ENCODE measurements at regions not wholly inside any gene's neighbourhood (a gene's known extent, or its start where the extent isn't known, plus 50 kb on each side); places are given as distances from the start of the nearest gene placed in this dataset.

GRCh38 chr2:219831957-219832356 is 204.5 kb downstream of the SLC4A3 start:
- Histone ChIP-seq H3K79me2 (ENCODE audit: insufficient read depth, low read length) (no peaks in the 10 kb centered on the region), H3K9me2 (ENCODE audit: low read depth, low read length) (no peaks in the 10 kb centered on the region), H3K4me1 (ENCODE audit: insufficient read depth, low read length, severe bottlenecking) (no peaks in the 10 kb centered on the region), H3K27ac (ENCODE audit: low read depth, low read length, poor library complexity, severe bottlenecking) (no peak overlapping the region), H3K4me2 (ENCODE audit: low read length) (no peak overlapping the region), H3K4me3 (ENCODE audit: low read depth, low read length, poor library complexity, severe bottlenecking) (no peak overlapping the region), H3F3A (ENCODE audit: insufficient read depth, low read length) (no peaks in the 10 kb centered on the region), H4K20me1 (ENCODE audit: insufficient read depth, low read length) (no peaks in the 10 kb centered on the region), H3K36me3 (ENCODE audit: insufficient read depth, low read length) (no peaks in the 10 kb centered on the region), H3K9me3 (ENCODE audit: low read length) (no peaks in the 10 kb centered on the region), H3K9ac (ENCODE audit: low read length) (no peak overlapping the region), H3K27me3 (ENCODE audit: insufficient read depth, low read length) (no peaks in the 10 kb centered on the region), H2AFZ (ENCODE audit: low read length) (no peak overlapping the region)
- TF ChIP-seq EZH2 (IDR thresholded peaks at IDR 0.05; ENCODE audit: borderline replicate concordance, low read length), result no peak
- no peak for TF ChIP-seq CTCF (IDR thresholded peaks at IDR 0.05; ENCODE audit: low read length)

DNA sequence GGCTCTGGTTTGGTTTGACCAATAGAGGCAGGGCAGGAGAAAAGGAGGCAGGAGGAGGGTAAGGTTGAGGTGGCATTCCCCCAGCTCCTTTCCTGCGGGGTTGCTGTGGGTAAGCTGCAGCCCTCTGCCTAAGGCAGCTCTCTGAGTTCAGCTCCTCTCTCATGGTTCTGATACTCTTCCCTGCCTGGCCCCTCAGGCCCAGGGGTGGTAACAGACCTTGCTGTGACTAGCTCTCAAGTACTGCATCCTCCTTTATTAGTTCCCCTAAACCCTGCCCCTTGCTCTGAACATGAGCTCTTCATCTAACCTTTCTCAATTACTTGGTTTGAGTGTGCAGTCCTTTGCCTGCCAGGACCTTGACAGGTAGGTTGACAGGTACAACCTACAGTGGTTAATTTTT is 205.5 kb downstream of the SLC4A3 start:
- H4K20me1 ChIP-seq (ENCODE audit: insufficient read depth, low read length), result no peaks in the 10 kb centered on the region
- H3K4me3 ChIP-seq (ENCODE audit: low read depth, low read length, poor library complexity, severe bottlenecking), result no peak overlapping the region
- no peaks in the 10 kb centered on the region for H3K9me3 ChIP-seq (ENCODE audit: low read length)
- H3K36me3 ChIP-seq (ENCODE audit: insufficient read depth, low read length), result no peaks in the 10 kb centered on the region
- no peak overlapping the region for H3K9ac ChIP-seq (ENCODE audit: low read length)
- H3K9me2 ChIP-seq (ENCODE audit: low read depth, low read length), result no peaks in the 10 kb centered on the region
- TF ChIP-seq CTCF (IDR thresholded peaks at IDR 0.05; ENCODE audit: low read length) (no peak), EZH2 (IDR thresholded peaks at IDR 0.05; ENCODE audit: borderline replicate concordance, low read length) (no peak)
- no peaks in the 10 kb centered on the region for H3K27me3 ChIP-seq (ENCODE audit: insufficient read depth, low read length)
- no peak overlapping the region for H2AFZ ChIP-seq (ENCODE audit: low read length)
- no peaks in the 10 kb centered on the region for H3K79me2 ChIP-seq (ENCODE audit: insufficient read depth, low read length)
- H3K4me2 ChIP-seq (ENCODE audit: low read length), result no peak overlapping the region
- no peak overlapping the region for H3K27ac ChIP-seq (ENCODE audit: low read depth, low read length, poor library complexity, severe bottlenecking)
- H3F3A ChIP-seq (ENCODE audit: insufficient read depth, low read length), result no peaks in the 10 kb centered on the region
- no peaks in the 10 kb centered on the region for H3K4me1 ChIP-seq (ENCODE audit: insufficient read depth, low read length, severe bottlenecking)

GRCh38 chr2:219835493-219835892 is 208.1 kb downstream of the SLC4A3 start:
- Histone ChIP-seq H3F3A (ENCODE audit: insufficient read depth, low read length) (no peaks in the 10 kb centered on the region), H3K27ac (ENCODE audit: low read depth, low read length, poor library complexity, severe bottlenecking) (no peak overlapping the region), H3K9me3 (ENCODE audit: low read length) (no peaks in the 10 kb centered on the region), H4K20me1 (ENCODE audit: insufficient read depth, low read length) (no peaks in the 10 kb centered on the region), H3K4me2 (ENCODE audit: low read length) (no peak overlapping the region), H3K9ac (ENCODE audit: low read length) (no peak overlapping the region), H3K9me2 (ENCODE audit: low read depth, low read length) (no peaks in the 10 kb centered on the region), H2AFZ (ENCODE audit: low read length) (no peak overlapping the region), H3K27me3 (ENCODE audit: insufficient read depth, low read length) (no peaks in the 10 kb centered on the region), H3K4me3 (ENCODE audit: low read depth, low read length, poor library complexity, severe bottlenecking) (no peak overlapping the region), H3K4me1 (ENCODE audit: insufficient read depth, low read length, severe bottlenecking) (no peaks in the 10 kb centered on the region), H3K36me3 (ENCODE audit: insufficient read depth, low read length) (no peaks in the 10 kb centered on the region), H3K79me2 (ENCODE audit: insufficient read depth, low read length) (no peaks in the 10 kb centered on the region)
- TF ChIP-seq EZH2 (IDR thresholded peaks at IDR 0.05; ENCODE audit: borderline replicate concordance, low read length) (no peak), CTCF (IDR thresholded peaks at IDR 0.05; ENCODE audit: low read length) (no peak)

All from OCI-LY1 (cell line).